ENCODE measurements at regions not wholly inside any gene's neighbourhood (a gene's known extent, or its start where the extent isn't known, plus 50 kb on each side); places are given as distances from the start of the nearest gene placed in this dataset.

DNA sequence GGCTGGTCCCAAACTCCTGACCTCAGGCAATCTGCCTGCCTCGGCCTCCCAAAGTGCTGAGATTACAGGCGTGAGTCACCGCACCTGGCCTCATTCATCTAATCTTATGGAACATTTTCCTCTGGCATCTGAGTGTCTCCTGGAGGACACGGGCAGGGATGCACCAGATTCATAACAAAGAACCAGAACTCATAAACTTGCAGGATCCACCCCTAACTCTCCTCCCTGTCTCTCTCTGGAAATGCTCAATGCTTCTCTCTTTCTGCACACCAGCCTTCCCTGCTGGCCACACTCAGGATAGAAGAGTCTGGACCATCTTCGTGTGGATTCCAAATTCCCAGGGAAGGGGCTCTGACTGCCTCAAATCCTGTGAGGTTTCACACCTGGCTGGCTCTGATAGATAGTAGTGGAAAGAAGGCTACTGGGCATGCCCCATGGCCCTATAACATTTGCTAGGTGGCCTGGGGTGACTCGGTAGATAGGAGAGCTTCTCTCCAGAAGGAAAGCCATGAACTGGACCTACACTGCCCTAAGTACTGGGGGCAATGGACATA, 483.2 kb upstream of the GYPC start:
- peaks cover 11% of the 10 kb centered on the region for H3K27me3 ChIP-seq (ENCODE audit: insufficient read depth, low read depth, severe bottlenecking)
- no peak overlapping the region for H3K27ac ChIP-seq
- DNase-seq, result no peak
- no peak overlapping the region for H3K4me3 ChIP-seq (ENCODE audit: low read depth, low read length)
- H3K9me3 ChIP-seq (ENCODE audit: severe bottlenecking), result no peaks in the 10 kb centered on the region
- TF ChIP-seq, protein P1, sequence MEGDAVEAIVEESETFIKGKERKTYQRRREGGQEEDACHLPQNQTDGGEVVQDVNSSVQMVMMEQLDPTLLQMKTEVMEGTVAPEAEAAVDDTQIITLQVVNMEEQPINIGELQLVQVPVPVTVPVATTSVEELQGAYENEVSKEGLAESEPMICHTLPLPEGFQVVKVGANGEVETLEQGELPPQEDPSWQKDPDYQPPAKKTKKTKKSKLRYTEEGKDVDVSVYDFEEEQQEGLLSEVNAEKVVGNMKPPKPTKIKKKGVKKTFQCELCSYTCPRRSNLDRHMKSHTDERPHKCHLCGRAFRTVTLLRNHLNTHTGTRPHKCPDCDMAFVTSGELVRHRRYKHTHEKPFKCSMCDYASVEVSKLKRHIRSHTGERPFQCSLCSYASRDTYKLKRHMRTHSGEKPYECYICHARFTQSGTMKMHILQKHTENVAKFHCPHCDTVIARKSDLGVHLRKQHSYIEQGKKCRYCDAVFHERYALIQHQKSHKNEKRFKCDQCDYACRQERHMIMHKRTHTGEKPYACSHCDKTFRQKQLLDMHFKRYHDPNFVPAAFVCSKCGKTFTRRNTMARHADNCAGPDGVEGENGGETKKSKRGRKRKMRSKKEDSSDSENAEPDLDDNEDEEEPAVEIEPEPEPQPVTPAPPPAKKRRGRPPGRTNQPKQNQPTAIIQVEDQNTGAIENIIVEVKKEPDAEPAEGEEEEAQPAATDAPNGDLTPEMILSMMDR (IDR thresholded peaks at IDR 0.05; ENCODE audit: low read depth, low read length), result no peak
- no peaks in the 10 kb centered on the region for H3K36me3 ChIP-seq

DNA sequence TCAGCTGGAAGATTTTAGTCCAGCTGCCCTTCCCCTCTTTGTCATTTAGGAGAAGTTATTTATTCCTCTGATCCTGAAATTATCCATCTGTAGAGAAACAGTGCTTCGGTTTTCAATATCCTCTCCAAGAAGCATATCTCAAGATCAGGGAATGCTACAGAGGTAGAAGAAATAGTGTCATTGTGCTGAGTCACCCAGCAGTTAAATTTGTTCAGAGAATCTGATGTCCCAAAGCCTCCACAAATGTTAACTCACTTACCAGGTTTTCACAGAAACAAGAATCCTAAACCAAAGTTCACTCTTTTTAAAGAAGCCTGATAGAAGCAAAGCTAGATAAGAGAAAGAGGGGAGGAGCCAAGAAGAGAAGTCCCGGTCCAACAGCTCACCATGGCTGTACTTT, 480.7 kb upstream of the GYPC start:
- H3K36me3 ChIP-seq, result no peaks in the 10 kb centered on the region
- H3K27me3 ChIP-seq (ENCODE audit: insufficient read depth, low read depth, severe bottlenecking), result peaks cover 11% of the 10 kb centered on the region
- no peak overlapping the region for H3K4me3 ChIP-seq (ENCODE audit: low read depth, low read length)
- no peak for DNase-seq
- no peaks in the 10 kb centered on the region for H3K9me3 ChIP-seq (ENCODE audit: severe bottlenecking)
- TF ChIP-seq, protein P1 (IDR thresholded peaks at IDR 0.05; ENCODE audit: low read depth, low read length), result no peak
- no peak overlapping the region for H3K27ac ChIP-seq

DNA sequence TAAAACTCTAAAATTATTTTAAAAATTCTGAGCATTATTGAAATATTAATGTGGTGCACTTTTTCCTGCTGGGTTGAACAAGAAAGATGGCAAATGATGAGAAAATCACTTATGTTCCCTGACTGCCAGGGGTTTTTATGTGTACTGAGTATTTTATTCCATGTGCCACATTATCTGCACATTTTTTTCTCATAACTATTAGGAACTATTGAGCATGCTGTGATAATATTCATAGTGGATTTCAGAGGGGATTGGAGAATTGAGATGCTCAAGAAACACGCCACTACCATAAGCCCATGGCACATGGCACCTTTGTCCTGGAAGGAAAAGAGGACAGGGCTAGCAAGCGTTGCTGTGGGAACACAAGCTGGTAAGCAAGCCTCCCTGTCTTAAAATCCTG, 478.5 kb upstream of the GYPC start:
- H3K27ac ChIP-seq, result no peak overlapping the region
- H3K4me3 ChIP-seq (ENCODE audit: low read depth, low read length), result no peak overlapping the region
- TF ChIP-seq, protein P1 (IDR thresholded peaks at IDR 0.05; ENCODE audit: low read depth, low read length), result no peak
- DNase-seq, result no peak
- no peaks in the 10 kb centered on the region for H3K9me3 ChIP-seq (ENCODE audit: severe bottlenecking)
- H3K36me3 ChIP-seq, result no peaks in the 10 kb centered on the region
- peaks cover 7% of the 10 kb centered on the region for H3K27me3 ChIP-seq (ENCODE audit: insufficient read depth, low read depth, severe bottlenecking)

DNA sequence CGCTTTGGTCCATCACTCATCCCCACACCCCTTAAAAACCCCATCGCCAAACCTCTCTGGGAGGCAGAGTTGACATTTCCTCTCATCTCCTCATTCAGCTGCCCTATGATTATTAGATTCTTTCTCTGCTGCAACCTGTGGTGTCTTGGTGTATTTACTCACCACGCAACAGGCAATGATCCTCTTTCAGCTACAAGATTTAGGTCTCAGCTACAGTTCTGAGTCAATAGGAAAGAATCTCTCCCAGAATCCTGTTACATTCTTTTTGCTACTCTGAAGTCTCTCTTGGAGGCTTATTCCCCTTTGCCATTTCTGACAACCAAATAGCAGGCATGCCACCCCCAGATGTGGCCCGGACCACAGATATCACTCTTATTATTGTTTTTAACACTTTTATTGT, 468.3 kb upstream of the GYPC start:
- Histone ChIP-seq H3K4me3 (ENCODE audit: low read depth, low read length) (no peak overlapping the region), H3K27ac (no peak overlapping the region), H3K36me3 (no peaks in the 10 kb centered on the region), H3K9me3 (ENCODE audit: severe bottlenecking) (no peaks in the 10 kb centered on the region), H3K27me3 (ENCODE audit: insufficient read depth, low read depth, severe bottlenecking) (peaks cover 16% of the 10 kb centered on the region)
- TF ChIP-seq, protein P1 (IDR thresholded peaks at IDR 0.05; ENCODE audit: low read depth, low read length), result no peak
- DNase-seq, result no peak

DNA sequence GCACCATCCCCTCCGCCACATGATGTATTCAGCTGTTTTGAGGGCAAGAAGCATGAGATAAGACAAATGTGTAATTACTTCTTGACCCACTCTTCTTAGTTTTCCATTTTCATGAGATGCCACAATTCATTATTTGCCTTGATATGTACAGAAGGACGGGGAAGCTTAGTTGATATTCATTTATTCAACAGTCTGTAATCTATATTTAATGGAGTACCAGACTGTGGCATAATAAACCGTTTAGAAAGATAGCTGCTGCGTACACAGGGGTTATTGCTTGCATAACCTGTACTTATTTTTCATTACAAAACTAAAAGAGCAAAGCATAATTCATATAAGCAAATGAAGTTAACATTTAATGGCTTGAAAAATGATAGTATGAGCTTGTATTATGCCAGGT, 466.4 kb upstream of the GYPC start:
- H3K27me3 ChIP-seq (ENCODE audit: insufficient read depth, low read depth, severe bottlenecking), result peaks cover 20% of the 10 kb centered on the region
- no peak overlapping the region for H3K4me3 ChIP-seq (ENCODE audit: low read depth, low read length)
- no peak overlapping the region for H3K27ac ChIP-seq
- DNase-seq, result no peak
- TF ChIP-seq, protein P1 (IDR thresholded peaks at IDR 0.05; ENCODE audit: low read depth, low read length), result no peak
- H3K9me3 ChIP-seq (ENCODE audit: severe bottlenecking), result no peaks in the 10 kb centered on the region
- H3K36me3 ChIP-seq, result no peaks in the 10 kb centered on the region

DNA sequence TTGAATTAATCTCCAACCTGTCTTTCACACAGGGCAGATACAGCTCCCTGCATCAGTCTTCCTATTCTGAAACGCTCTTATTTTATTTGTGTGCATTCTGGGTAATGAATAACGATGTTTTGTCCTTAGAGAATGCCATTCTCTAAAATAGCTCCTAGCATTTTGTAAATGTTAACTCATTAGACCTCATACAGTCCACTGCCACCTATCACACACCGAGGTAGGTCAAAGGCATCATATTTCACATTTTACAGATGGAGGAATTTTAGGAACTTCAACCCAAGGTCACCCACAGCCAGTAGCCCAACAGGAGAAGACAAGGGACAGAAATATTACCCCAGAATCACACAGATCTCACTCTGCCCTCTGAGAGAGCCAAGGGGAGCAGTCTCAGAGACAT, 455.4 kb upstream of the GYPC start:
- Histone ChIP-seq H3K9me3 (ENCODE audit: severe bottlenecking) (no peaks in the 10 kb centered on the region), H3K27me3 (ENCODE audit: insufficient read depth, low read depth, severe bottlenecking) (peaks cover 17% of the 10 kb centered on the region), H3K27ac (no peak overlapping the region), H3K4me3 (ENCODE audit: low read depth, low read length) (no peak overlapping the region), H3K36me3 (no peaks in the 10 kb centered on the region)
- TF ChIP-seq, protein P1 (IDR thresholded peaks at IDR 0.05; ENCODE audit: low read depth, low read length), result no peak
- no peak for DNase-seq
